GM21515 (cell line): ENCODE measurements at regions not wholly inside any gene's neighbourhood (a gene's known extent, or its start where the extent isn't known, plus 50 kb on each side); places are given as distances from the start of the nearest gene placed in this dataset.

Source experiments
- ATAC-seq: cut with Tn5 transposase; IDR thresholded peaks from one replicate; pipeline ENCODE4 v1.9.1; 2021; ENCODE audit not compliant: unreplicated experiment

- no peak for ATAC-seq
These were observed 212.8 kb upstream of the ELAC2 start for GRCh38 chr17:13230350-13231264.

GRCh38 chr17:13228225-13228624, 210.4 kb upstream of the ELAC2 start:
- ATAC-seq: no peak

GRCh38 chr17:13222975-13223374, 205.1 kb upstream of the ELAC2 start:
- ATAC-seq: no peak

GRCh38 chr17:13212860-13213259, 195.0 kb upstream of the ELAC2 start:
- no peak for ATAC-seq

DNA sequence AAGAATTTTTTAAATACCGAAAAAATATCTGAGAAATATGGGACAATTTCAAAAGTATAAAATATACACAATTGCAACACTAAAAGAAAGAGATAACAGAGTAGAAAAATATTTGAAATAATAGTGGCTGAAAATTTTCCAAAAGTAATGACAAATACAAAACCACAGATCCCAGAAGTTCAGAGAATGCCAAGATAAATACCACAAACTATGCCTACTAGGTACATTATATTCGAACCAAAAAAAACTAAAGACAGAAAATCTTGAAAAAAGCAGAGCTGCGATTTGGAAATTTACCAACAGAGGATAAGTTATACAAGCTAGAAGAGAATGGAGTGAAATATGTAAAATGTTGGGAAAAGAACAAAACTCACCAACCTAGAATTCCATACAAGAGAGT, 191.3 kb upstream of the ELAC2 start:
- no peak for ATAC-seq

GRCh38 chr17:13204607-13205237, 186.9 kb upstream of the ELAC2 start:
- no peak for ATAC-seq

GRCh38 chr17:13202835-13203234, 185.0 kb upstream of the ELAC2 start:
- ATAC-seq: no peak

DNA sequence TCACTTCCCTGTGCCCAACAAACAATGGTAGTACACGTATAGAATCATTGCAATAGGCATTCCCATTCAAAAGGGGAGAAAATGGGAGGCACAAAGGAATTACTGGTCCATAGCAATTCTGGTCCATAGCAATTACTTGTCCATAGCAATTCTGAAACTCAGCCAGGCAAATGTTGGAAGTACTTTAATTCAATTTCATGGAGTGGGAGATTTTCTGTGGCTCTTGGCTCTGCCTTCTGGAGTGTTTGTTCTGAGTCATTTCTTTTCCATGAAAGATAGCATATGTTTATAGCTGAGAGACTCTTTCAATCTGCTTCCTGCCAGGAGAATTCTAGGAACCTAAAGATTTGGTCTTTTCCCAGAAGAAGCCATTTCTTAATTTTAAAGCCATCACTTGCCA, 182.8 kb upstream of the ELAC2 start:
- ATAC-seq: no peak

- no peak for ATAC-seq
These were observed 181.6 kb upstream of the ELAC2 start for GRCh38 chr17:13199425-13199824.

GRCh38 chr17:13197586-13197985, 179.8 kb upstream of the ELAC2 start:
- ATAC-seq: no peak

GRCh38 chr17:13194887-13195286, 177.1 kb upstream of the ELAC2 start:
- ATAC-seq: no peak

DNA sequence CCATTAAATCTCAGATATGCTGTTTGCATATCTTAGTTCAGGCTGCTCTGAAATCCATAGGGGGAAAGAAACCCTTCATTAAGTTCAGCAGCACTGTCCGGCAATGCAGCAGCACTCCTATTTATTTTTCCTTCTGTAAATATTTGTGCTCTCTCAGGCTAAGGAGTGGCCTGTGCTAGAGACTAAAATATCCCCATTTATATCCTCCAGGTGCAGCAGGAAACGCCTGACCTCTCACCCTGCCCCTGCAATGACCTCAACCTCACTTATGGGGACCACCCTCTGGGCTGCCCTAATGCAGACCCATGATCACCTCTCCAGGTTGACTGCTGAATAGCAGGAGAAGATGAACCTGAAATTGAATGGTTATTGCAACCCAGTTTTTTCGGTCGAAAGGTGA, 165.0 kb upstream of the ELAC2 start:
- no peak for ATAC-seq

DNA sequence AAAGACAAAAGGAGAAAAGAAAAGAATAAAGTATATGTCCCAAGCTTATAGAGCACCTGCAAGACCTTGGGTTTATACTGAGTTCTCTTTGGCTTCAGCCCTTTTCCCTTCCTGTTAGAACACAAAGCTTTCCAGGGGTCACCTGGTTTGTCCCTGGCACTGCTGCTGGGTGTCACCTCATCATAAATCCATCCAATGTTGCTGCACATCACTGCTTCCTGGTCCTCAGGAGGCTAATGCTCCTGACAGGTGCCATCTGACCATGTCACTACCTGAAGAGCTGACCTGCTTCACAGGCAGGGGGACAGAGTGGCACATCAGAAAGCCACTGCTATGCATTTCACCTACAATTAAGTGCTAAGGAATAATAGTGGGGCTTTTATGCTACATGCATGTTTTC, 164.6 kb upstream of the ELAC2 start:
- ATAC-seq: no peak

GRCh38 chr17:13181683-13182082, 163.9 kb upstream of the ELAC2 start:
- ATAC-seq: no peak

DNA sequence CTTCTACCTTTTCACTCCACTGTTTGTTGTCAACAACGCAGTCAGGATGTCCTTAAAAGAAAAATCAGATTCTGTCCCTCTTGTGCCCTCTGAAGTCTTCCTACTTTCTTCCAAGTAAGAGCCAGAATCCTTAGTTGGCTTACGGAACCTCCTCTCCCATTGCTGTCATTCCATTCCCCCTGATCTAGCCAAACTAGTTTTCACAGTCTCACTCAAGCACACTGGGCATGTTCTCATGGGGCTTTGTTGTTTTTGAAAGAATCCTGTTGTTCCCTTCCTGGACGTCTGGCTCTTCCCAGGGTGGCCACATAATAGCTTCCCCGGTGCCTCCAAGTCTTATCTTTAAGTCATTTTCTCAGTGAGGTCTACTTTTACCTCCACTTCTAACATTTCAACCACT, 158.6 kb upstream of the ELAC2 start:
- no peak for ATAC-seq

- ATAC-seq: no peak
These were observed 154.0 kb upstream of the ELAC2 start for GRCh38 chr17:13171790-13172189.

DNA sequence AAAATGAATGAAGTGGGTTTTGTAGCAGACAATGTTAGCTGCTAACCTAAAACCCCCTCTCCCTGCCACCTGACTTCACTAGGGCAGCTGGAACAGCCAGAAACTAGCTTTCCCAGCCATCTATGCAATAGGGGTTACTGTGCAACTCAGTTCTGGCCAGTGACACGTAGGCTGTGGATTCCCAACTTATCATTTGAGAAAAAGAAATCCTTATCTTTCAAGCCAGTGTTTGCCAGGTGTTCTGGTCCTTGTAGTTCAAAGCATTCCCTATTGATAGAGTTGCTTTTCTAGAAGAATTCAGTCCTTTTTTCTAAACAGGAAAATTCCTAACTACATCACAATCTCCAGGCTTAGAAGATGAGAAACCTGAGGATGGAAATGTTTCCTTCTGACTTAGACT, 144.5 kb upstream of the ELAC2 start:
- ATAC-seq: no peak

- no peak for ATAC-seq
These were observed 143.0 kb upstream of the ELAC2 start for GRCh38 chr17:13160790-13161189.

DNA sequence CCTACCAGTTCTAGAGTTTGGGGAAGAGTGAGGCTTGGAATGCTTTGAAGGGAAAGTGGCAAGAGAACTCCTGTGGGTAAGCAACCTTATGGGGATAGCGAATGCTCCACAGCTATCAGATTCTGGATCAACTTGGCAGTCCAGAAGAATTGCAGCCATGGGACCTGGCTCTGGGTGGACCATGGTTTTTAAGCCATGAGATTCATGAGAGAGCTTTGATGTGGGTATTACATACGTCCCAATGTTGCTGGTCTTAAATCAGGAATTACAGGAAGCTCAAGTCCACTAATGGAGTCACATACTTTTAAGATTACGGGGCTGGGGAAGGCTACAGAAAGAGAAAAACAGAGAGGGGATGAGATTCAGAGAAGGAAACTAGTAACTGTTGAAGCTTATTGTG, 142.5 kb upstream of the ELAC2 start:
- ATAC-seq: no peak

DNA sequence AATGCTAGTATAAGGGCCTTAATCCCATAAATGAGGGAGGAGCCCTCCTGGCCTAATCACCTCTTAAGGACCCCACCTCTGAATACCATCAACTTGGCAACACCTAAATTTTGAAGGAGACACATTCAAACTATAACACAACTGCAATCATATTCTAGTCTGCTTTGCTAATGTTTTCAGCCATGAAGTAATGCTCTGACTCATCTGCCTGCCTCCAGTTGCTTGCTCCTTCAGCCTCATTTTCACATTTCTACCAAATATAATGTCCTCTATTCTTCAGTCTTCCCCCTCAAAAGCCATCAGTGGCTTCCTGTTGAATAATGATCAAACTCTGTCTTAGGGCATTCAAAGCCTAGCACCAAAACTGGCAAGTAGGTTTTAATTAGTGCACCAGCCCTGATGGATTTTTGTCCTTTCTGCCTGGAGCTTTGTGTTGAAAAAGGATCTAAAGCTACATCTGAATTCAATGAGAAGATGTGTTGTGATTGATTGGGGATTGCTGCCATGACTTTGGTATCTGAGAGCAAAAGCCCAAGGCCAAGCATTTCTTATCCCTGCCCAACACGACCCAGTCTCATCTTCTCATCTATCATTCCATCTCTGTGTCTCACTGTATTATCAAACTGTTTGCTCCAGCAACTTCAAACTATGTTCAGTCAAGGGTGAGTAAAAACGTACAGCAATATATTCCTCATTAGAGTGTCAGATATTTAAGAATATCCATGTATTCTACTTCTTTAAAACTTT, 140.8 kb upstream of the ELAC2 start:
- no peak for ATAC-seq

GRCh38 chr17:13157656-13158055, 139.8 kb upstream of the ELAC2 start:
- ATAC-seq: no peak

GRCh38 chr17:13154930-13155329, 137.1 kb upstream of the ELAC2 start:
- no peak for ATAC-seq
